GM21423 (cell line): ENCODE measurements at regions not wholly inside any gene's neighbourhood (a gene's known extent, or its start where the extent isn't known, plus 50 kb on each side); places are given as distances from the start of the nearest gene placed in this dataset.

Experiments
- ATAC-seq: cut with Tn5 transposase; IDR thresholded peaks from one replicate; pipeline ENCODE4 v1.9.1; 2021; ENCODE audit warnings: mild to moderate bottlenecking, moderate library complexity; ENCODE audit not compliant: unreplicated experiment

DNA sequence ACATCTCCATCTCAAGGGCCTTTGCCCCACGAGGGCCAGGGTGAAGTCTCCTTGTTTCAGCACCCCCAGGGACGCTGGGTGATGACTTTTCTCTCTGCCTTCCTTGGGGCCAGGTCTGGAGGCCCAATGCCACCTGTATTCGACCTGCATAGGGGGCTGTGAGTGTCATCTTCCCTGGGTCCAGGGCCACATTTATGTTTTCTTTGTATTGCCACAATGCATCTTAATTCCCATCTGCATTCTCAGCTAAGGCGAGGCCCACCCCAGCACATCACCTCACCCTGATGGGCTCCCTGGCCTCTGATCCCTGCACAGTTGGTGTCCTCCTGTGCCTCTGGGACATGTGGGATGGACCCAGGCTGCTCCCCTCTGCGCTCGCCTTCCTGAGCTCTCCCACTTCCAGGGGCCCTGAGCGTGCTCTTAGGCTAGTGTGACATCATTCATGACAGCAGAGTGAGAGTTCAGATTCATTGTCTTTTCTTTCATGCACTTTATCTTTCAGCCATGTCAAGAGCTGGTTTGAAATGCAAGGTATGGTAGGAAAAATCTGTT is 122.0 kb upstream of the COPS8 start:
- no peak for ATAC-seq

DNA sequence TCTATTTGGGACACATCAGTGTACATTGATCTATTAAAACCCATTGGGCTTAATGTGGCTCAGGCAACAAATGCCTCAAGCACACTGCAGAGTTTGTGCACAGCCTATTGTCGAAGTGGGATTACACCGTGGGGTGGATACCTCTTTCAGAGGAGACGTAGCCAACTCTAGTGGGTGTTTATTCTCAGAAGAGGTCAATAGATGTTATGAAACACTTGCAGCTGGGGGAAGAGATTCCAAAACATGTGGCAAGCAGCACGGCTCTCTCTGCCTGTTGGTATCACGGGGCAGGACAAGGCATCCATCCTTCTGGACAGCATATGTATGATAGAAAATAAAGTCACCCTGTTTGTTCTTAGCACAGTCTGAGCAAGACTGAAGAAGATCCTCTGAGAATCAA is 121.4 kb upstream of the COPS8 start:
- ATAC-seq, result no peak

DNA sequence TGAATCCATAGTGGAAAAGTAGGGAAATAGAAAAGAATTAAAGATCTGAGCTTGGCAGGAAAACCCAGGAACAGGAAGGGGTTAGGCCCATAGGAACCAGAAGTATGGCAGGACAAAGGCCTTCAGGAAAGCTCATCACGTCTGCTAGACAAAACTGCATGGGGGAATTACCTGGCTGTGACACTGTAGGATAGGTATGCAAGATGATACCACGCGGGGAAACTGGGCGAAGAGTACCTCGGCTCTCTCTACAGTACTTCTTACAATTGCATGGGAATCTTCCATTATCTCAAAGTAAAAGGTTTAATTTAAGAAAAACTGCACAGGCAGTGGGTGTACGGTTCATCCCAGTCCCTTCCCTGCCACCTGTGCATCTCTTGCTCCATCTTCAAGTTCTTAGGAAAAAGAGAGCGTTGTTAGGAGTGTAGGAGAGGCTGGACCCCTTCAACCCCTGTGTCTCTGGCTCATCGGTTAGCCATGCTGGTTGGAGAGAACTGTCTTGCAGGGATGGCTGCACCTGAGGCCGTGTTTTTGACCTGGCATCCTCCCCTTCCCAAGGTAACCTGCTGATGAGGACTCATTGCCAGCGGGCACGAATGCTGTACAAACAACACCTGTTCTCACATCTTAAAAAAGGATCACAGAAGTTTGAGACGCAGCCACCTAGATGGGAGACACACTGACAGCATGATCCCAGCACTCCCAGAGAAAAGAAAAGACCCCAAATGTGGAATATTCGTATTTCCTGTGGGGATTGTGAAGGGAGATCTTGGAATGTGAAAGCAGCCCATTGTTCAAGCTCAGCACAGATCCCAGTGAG is 120.5 kb upstream of the COPS8 start:
- no peak for ATAC-seq

DNA sequence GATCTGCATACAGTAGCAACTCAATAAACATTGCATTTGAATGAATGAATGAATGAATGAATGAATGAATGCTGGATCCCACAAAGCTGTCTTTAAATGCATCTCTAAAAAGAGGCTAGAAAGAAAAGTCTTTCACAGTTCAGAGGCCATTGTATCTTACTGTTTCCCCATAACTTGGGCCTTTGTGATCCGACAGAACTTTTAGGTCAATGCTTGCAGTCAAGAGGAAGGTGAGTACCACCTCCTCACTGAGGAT is 119.9 kb upstream of the COPS8 start:
- ATAC-seq, result no peak

DNA sequence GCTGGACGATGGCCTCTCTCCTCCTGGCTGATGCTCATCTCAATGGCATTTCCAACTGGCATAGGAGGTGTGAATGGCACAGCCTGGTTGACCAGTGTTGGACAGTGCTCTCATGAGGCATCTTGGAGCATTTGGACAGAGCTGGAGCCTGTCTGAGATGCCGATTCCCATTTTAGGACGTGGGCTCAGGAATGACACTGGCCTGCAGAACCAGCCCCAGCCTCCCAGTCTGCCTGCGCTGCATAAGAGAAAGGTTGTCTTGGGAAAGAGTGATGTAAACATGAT is 118.2 kb upstream of the COPS8 start:
- ATAC-seq, result no peak

DNA sequence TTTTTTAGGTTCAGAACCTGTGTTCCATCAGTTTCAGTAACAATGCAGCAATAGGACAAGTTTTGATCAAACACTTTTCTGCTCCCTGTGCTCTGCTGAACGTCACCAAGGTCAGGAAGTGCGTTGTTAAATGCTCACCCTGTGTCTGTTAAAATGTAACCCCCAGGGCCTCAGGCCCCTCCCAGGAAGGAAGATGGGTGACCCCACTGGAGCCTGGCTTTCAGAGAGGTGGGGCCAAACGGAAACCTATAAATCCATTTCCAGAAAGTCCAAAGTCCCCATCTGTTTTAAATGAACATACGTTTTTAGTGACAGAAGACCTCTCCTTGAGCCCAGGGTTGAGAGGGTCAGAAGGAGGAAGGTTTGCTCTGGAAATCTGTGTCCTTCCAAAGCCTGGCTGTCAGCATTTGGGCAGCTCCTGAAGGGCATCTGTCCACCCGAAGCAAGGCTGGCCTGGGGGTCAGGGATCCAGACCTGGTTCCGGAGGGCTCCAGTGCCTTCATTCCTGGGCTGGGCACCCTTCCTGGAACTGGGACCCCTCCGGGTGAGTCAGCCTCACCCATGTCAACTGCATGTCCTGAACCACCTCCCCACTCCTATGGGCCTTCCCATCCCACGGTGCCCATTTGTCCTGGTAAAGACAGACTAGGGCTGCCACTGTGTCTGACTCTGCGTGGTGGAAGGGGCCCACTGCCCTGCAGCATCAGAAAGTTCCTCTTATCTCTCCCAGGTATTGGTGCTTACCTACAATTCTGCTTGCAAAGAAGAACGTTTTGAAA is 117.4 kb upstream of the COPS8 start:
- ATAC-seq, result peak; percentile 78

DNA sequence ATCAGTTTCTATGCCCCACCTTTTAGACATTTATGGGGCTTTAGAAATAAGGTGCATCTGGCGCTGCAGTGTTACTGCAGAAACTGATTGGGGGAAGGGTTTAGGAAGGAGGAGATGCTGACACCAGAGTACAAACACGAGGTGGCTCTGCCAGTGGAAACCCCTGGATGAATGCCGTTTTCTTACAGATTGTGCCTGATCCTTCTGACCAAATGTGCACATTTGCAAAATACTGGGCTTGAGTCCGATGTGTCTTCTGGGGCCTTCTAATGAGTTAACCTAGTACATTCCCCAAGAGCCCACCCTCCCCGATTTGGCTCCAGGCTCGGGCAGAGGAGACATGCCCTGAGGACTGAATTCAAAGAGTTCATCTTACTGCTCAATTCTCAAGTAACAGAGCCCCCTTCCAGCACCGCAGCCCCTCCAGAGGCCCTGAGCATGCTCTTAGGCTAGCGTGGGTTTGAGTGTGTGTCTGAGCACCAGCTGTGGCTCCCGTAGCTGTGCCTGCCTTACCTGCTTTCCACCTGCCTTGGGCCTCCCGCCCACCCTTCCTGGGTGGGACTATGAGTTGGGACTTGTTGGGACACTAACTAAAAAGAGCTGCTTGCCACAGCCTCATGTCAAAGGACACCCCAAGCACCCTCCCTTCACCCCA is 116.7 kb upstream of the COPS8 start:
- ATAC-seq, result no peak

DNA sequence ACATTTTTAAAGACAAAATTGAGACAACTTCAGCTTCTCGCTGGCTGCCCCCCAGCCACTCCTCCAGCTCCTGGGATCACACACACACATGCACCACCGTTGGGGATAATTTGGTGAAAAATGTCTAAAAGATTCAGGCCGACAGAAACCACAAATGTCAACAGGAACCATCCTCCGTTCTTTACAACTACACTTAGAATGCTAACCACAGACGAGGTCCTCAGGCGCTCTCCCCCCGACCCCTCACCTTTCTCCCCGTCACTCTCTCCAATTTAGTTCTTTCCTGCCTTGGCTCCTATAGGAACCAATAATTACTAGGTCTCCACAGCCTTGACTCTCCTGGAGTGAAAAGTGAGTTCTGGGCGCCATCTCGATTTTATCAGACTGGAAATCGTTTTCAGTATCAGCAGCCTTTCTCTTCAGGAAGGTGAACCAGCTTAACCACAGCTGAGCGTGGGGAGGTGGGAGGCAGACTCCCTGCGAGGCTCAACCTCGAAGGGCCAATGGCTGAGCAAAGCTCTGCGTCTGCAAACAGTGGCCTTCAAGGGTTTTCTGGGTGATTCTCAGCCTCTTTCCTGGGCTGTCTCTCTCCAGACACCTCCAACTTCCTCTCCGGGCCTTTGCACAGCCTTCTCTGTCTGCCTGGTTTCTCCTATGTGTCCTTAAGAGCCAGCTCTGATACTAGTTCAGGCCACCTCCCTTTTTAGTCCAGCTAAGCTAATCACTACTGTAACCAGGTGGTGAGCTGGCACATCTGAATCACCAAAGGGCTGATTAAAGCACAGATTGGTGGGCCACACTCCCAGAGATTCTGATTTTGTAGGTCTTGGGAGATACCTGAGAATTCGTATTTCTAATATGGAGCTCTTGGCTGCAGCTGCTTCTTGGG is 115.7 kb upstream of the COPS8 start:
- no peak for ATAC-seq

DNA sequence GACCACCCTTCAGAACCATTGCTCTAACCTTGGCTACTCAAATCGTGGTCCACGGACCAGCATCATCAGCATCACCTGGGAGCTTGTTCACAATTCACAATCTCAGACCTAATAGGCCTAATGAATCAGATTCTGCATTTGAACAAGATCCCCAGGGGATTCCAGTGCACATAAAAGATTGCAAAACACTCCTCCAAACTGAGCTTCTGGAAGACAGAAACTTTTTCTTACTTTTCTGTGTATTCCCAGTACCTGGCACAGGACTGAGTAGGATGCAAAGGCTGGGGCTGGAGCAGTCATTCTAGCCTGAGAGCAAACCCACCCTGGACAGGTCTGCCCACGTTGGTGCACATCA is 115.1 kb upstream of the COPS8 start:
- no peak for ATAC-seq

DNA sequence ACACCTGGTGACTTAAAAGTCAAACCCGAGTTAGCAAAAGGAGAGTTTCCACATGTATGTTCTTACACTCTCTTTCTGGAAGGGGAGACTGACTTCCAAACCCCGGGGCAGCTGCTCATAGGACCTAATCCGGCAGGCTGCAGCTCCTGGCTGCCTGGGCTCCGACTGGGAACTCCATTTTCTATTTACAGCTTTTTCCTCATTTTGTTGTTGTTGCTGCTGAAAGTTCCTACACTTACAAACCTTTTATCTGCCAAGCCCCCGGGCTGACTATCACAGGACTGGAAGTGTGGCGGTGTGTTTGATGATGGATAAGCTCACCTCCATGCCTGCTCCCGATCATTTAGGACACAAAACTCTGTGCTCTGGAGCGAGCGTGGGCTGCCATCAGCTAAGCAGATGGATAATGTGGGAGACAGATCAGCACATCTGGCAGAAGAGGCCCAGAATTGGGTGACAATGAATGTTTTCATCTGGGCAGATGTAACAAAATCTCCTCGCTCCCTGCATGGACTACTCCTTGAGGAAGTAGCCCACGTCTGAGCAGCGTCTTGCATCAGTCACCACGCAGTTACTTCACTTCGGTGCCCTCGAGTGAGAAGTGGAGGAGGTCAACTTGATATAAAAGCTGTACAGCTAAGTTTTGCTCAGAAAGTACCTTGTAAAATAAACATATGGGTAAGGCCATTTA is 114.4 kb upstream of the COPS8 start:
- ATAC-seq, result no peak

DNA sequence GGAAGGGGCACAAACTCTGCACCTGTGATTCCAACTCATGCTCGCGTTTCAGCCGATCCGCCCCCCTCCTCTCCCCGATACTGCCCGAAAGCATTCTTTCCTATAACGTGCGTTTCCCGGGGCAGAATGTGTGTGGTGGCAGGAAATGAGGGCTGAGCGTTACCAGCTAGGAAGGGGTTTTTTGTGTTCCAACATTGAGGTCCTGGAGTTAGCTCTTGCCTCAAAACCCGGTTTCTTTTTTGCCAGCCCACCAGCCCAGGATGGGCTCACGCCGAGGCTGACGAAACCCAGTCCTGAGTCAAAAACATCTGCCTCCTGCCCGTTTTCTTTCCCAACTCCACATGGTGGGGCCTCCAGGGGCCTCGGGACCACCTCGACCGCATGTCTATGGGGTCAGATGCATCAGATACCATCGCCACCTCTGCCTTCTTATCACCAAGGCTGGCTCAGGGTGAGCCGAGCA is 113.7 kb upstream of the COPS8 start:
- no peak for ATAC-seq

DNA sequence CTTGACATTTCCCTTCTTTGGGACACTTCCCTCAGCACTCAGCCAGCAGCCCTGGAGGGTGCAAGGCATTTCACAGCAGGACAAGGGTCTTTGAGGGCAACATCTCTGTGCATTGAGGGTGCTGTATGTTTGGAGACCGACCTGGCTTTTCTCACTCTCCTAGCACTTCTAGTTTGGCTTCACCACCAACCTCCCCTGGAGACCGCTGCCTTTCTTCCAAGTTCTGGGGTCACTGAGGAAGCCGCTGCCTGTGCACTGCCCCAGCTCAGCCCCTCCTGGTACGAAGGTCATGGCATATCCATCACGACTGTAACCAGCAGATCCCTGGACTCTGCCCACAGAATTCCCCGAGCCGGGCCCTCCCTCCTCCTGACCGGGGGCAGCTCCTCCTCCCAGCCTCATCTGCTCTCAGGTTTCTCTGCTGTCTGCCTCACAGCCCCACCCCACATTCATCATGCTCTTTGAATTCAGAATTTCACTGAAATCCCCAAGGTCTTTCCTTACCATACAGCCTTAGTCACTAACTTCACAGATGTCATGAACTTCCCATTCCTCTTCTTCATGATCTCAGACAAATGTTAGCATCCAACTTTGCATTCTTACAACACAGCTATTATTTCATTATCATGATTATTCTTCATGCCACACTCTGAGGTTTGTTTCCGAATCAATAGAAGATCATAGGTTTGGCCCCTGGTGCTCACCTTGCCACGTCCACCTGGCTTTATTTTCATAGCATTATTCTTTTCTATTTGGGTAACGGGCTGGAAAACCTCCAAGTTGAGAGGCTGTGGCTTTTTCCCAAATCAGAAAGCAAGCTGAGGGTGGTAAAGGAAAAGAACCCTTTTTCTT is 113.0 kb upstream of the COPS8 start:
- no peak for ATAC-seq

DNA sequence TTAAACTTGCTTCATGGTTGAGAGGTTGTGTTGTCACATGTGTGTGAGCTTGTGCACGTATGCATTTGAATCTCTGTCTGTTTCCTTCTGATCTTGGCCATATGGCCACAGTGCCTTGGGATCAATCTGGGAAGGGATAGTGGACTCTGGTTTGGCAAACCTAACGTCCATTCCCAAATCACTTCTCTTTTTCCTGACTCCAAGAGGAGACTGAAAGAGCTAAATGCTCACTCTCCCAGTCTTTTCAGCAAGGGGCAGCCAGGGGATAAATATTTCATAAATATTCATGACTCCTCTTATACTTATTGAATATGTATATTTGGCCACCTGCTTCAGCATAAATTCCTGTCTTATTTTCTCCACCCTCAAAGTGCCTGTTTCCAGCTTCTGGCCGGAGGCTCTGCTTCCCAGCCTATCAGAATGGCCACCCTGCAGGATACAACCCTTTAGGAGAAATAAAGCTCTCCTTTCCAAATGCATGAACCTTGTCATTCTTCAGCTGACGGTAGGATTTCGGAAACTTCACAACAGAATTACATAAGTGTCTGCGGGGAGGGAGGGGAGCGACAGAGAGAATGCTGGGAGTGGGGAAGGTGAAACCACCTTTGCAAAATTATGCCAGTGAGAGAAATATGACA is 112.2 kb upstream of the COPS8 start:
- no peak for ATAC-seq

DNA sequence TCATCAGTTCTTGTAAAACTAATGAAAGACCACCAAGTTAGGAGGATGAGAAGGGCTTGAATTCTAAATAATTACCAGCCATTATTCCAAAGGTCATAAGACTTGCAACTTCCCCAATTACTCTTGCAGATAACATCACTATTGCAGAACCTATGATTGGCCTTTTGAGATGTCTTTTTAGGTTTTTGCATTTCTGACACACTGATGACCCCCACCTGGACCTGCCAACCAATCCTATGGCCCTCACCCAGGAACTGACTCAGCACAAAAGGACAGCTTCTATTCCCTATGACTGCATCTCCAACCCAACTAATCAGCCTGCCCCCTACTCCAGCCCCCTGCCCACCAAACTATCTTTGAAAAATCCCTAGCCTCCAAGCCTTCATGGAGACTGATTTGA is 111.5 kb upstream of the COPS8 start:
- no peak for ATAC-seq

DNA sequence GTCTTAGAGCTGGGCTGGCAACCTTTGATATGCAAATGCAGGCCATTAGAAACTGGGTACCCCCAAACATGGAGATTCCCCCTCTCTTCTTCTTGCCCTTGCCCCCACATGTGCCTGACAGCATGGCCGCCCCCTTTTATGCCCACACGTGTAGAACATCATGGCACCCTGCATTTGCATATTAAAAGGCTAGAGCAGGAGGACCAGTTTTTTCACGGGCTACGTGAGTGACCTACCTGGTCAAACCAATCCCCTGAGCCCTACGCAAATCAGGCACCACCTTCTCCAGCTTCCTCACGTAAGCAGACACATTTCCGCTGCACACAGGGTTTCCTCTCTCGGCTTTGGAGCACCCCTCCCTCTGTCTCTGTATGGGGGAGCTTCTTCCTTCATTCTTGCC is 110.9 kb upstream of the COPS8 start:
- ATAC-seq, result no peak

DNA sequence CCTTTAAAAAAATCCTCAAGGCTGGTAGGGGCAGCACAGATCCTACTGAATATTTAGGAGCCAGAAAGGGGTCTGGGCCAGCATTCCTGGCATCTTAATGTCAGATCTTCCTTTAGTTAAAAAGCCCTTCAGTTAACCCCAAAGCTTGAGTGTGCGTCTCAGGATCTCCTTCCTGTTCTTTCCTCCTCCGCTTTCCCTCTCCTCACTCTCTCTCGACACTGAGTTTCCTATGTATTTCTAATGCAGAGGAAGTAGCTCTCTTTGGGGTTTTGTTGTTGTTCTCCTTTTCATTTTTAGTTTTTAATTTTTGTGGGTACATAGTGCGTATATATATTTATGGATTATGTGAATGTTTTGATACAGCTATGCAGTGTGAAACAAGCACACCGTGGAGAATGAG is 109.9 kb upstream of the COPS8 start:
- ATAC-seq, result no peak

DNA sequence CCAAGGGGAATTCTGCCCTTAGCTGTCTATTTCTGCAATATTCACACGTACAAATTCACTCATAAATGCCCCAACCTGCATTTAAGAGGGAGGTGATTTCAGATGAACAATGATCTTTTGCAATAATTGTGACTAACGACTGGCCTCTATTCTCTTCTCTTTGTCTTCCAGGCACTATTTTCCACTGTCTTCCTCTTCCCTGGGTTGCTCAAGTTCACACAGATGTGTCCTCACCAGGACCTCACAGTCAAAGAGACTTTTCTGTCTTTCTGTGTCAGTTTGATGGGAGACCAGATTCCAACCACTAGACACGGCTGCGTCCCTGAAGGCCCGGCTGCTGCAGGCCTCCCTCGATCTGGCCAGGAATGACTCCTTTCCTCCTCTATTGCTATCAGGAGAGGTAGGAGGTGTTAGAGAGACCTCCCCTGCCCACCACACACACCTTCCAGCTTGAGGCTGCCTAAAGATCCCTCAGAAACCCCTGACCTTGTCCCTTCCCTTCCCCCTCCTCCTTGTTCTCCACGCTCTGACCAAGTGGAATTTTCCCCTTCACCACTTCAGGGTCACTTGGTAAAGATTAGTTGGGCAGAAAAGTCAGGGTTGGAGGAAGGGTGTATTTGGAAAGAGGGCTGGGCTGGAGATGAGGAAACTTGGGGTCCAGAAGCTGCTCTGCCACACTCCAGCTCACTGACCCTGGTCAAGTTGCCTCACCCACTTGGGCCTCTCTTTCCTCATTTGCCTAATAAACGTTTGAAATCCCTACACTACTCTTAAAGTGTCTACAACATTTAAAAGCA is 109.2 kb upstream of the COPS8 start:
- no peak for ATAC-seq
